PC-3 (cell line): ENCODE measurements at regions not wholly inside any gene's neighbourhood (a gene's known extent, or its start where the extent isn't known, plus 50 kb on each side); places are given as distances from the start of the nearest gene placed in this dataset.

Experiments used
- ATAC-seq: fragments of 200-7000 bp; cut with Tn5 transposase; 2 replicates; pipeline ENCODE4 v1.9.1; 2020; ENCODE audit warnings: mild to moderate bottlenecking, moderate library complexity
- BruUV-seq: library from RNA; stranded (reverse); fragments of 400-500 nt; replicated peaks from 2 replicates; lab custom pipeline; 2021; lab: Mats Ljungman, UMichigan
- CTCF ChIA-PET: fragments of 300-600 bp; sonication (Branson Sonifier 250); formaldehyde crosslinking; loops from one replicate; lab custom pipeline; 2022; ENCODE audit warnings: antibody characterized with exemption; lab: Charles Lee
- POLR2A ChIA-PET: fragments of 300-600 bp; sonication (Branson Sonifier 250); formaldehyde crosslinking; loops from one replicate; lab custom pipeline; 2022; ENCODE audit warnings: antibody characterized with exemption; ENCODE audit not compliant: unreplicated experiment; lab: Charles Lee
- DNase-seq: peaks from one replicate; pipeline ENCODE4 v3.0.0-alpha.2; 2015
- H2AFZ ChIP-seq: fragments of 300-600 bp; sonication (generic); 2 replicates; pipeline ENCODE4 v1.6.0; 2016; ENCODE audit warnings: antibody characterized with exemption, low read length
- H3F3A ChIP-seq: fragments of 300-600 bp; sonication (generic); one replicate; pipeline ENCODE4 v1.6.0; 2017; ENCODE audit warnings: antibody characterized with exemption, low read length, control low read depth, mild to moderate bottlenecking; ENCODE audit not compliant: unreplicated experiment
- H3K27ac ChIP-seq: fragments of 300-600 bp; sonication (generic); 2 replicates; pipeline ENCODE4 v1.5.1; 2016; ENCODE audit warnings: mild to moderate bottlenecking, low read length
- H3K27me3 ChIP-seq: fragments of 300-600 bp; sonication (generic); 2 replicates; pipeline ENCODE4 v1.6.1; 2016; ENCODE audit warnings: low read length, mixed read lengths
- H3K36me3 ChIP-seq: fragments of 300-600 bp; sonication (generic); 2 replicates; pipeline ENCODE4 v1.6.1; 2016; ENCODE audit warnings: low read depth, mixed run types, low read length, mixed read lengths
- H3K4me1 ChIP-seq: fragments of 300-600 bp; sonication (generic); 2 replicates; pipeline ENCODE4 v1.5.1; 2016; ENCODE audit warnings: low read length; ENCODE audit not compliant: insufficient read depth
- H3K4me2 ChIP-seq: fragments of 300-600 bp; sonication (generic); 2 replicates; pipeline ENCODE4 v1.6.0; 2016; ENCODE audit warnings: low read length
- H3K4me3 ChIP-seq: fragments of 300-600 bp; sonication (generic); 2 replicates; pipeline ENCODE4 v1.5.1; 2016; ENCODE audit warnings: mild to moderate bottlenecking, low read length, mixed read lengths
- H3K79me2 ChIP-seq: fragments of 300-600 bp; sonication (generic); 2 replicates; pipeline ENCODE4 v1.6.1; 2017; ENCODE audit warnings: low read length, mixed read lengths
- H3K9ac ChIP-seq: fragments of 300-600 bp; sonication (generic); 2 replicates; pipeline ENCODE4 v1.6.0; 2016; ENCODE audit warnings: mild to moderate bottlenecking, low read length
- H3K9me2 ChIP-seq: fragments of 300-600 bp; sonication (generic); replicated peaks from 2 replicates; pipeline ENCODE4 v1.6.1; 2016; ENCODE audit warnings: mixed run types, low read length, mixed read lengths
- H3K9me3 ChIP-seq: fragments of 300-600 bp; sonication (generic); 2 replicates; pipeline ENCODE4 v1.6.1; 2016; ENCODE audit warnings: low read length, mixed read lengths
- H4K20me1 ChIP-seq: fragments of 300-600 bp; sonication (generic); 2 replicates; pipeline ENCODE4 v1.6.1; 2016; ENCODE audit warnings: low read length, mixed read lengths
- EZH2 ChIP-seq: fragments of 300-600 bp; sonication (generic); IDR thresholded peaks from one replicate; pipeline ENCODE4 v1.6.1; 2017; ENCODE audit warnings: antibody characterized with exemption, mild to moderate bottlenecking, low read length; ENCODE audit not compliant: unreplicated experiment
- EZH2phosphoT487 ChIP-seq: fragments of 300-600 bp; sonication (generic); IDR thresholded peaks from 2 replicates; pipeline ENCODE4 v1.6.1; 2018; ENCODE audit warnings: mild to moderate bottlenecking, antibody characterized with exemption, low read length, borderline replicate concordance
- intact Hi-C: fragments of 100-400 bp; cut with micrococcal nuclease; formaldehyde crosslinking; loops from 2 replicates; pipeline ENCODE4 v1.9.0; 2023
- TF ChIP-seq, protein P1 (sequence below): fragments of 300-600 bp; sonication (generic); conservative IDR thresholded peaks from 2 replicates; pipeline ENCODE4 v1.5.1; 2017; ENCODE audit warnings: antibody characterized with exemption, low read depth, mild to moderate bottlenecking, low read length

GRCh38 chr4:138056541-138056940, 185.6 kb downstream of the SLC7A11 start:
- peak overlapping the region; percentile 36; the same call in 1 of the 2 replicates for H3K9ac ChIP-seq

GRCh38 chr4:138055890-138056289, 186.3 kb downstream of the SLC7A11 start:
- ChIA-PET POLR2A (no interaction called here), CTCF (no interaction called here)
- Histone ChIP-seq H3F3A (no peaks in the 10 kb centered on the region), H3K9me3 (no peaks in the 10 kb centered on the region), H3K27me3 (no peaks in the 10 kb centered on the region), H3K36me3 (no peaks in the 10 kb centered on the region), H2AFZ (peak overlapping the region; percentile 24; the same call in 1 of the 2 replicates), H3K4me2 (peak overlapping the region; percentile 78), H4K20me1 (no peaks in the 10 kb centered on the region), H3K4me3 (peak overlapping the region; percentile 44), H3K9ac (peak overlapping the region; percentile 36), H3K4me1 (peaks cover 38% of the 10 kb centered on the region), H3K27ac (peak overlapping the region; percentile 94), H3K9me2 (no peaks in the 10 kb centered on the region), H3K79me2 (no peaks in the 10 kb centered on the region)
- ATAC-seq (peak; percentile 21), DNase-seq (peak; percentile 69)
- TF ChIP-seq EZH2 (no peak), EZH2phosphoT487 (no peak)
- TF ChIP-seq, protein P1, sequence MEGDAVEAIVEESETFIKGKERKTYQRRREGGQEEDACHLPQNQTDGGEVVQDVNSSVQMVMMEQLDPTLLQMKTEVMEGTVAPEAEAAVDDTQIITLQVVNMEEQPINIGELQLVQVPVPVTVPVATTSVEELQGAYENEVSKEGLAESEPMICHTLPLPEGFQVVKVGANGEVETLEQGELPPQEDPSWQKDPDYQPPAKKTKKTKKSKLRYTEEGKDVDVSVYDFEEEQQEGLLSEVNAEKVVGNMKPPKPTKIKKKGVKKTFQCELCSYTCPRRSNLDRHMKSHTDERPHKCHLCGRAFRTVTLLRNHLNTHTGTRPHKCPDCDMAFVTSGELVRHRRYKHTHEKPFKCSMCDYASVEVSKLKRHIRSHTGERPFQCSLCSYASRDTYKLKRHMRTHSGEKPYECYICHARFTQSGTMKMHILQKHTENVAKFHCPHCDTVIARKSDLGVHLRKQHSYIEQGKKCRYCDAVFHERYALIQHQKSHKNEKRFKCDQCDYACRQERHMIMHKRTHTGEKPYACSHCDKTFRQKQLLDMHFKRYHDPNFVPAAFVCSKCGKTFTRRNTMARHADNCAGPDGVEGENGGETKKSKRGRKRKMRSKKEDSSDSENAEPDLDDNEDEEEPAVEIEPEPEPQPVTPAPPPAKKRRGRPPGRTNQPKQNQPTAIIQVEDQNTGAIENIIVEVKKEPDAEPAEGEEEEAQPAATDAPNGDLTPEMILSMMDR, result no peak
- BruUV-seq, result no TSS peak
- intact Hi-C loops, result no loop called here

More at GRCh38 chr4:138056541-138056940, 185.6 kb downstream of the SLC7A11 start:
- TF ChIP-seq, protein P1, result no peak
- TF ChIP-seq EZH2, result no peak
- TF ChIP-seq EZH2phosphoT487, result no peak
- ATAC-seq (peak; percentile 56), DNase-seq (peak; percentile 75)
- intact Hi-C loops, result no loop called here
- Histone ChIP-seq H2AFZ (no peak overlapping the region), H3K79me2 (no peaks in the 10 kb centered on the region), H3F3A (no peaks in the 10 kb centered on the region), H3K4me2 (peak overlapping the region; percentile 64), H3K4me1 (peaks cover 38% of the 10 kb centered on the region), H3K27ac (peak overlapping the region; percentile 92), H3K9me2 (no peaks in the 10 kb centered on the region), H4K20me1 (no peaks in the 10 kb centered on the region), H3K9me3 (no peaks in the 10 kb centered on the region), H3K36me3 (no peaks in the 10 kb centered on the region), H3K27me3 (no peaks in the 10 kb centered on the region), H3K4me3 (no peak overlapping the region)
- CTCF ChIA-PET, result no interaction called here
- BruUV-seq, result no TSS peak
- POLR2A ChIA-PET, result no interaction called here

GRCh38 chr4:138053641-138054301, 188.4 kb downstream of the SLC7A11 start:
- no TSS peak for BruUV-seq
- no peaks in the 10 kb centered on the region for H4K20me1 ChIP-seq
- H3K27ac ChIP-seq, result peak overlapping the region; percentile 94
- no peak overlapping the region for H2AFZ ChIP-seq
- peak overlapping the region; percentile 86 for H3K4me2 ChIP-seq
- TF ChIP-seq EZH2phosphoT487 (no peak), EZH2 (no peak)
- TF ChIP-seq, protein P1, result no peak
- no peaks in the 10 kb centered on the region for H3K27me3 ChIP-seq
- ChIA-PET POLR2A (no interaction called here), CTCF (no interaction called here)
- peaks cover 41% of the 10 kb centered on the region for H3K4me1 ChIP-seq
- peak; percentile 81 for DNase-seq
- no peaks in the 10 kb centered on the region for H3K36me3 ChIP-seq
- peak; percentile 79 for ATAC-seq
- H3K79me2 ChIP-seq, result no peaks in the 10 kb centered on the region
- no peaks in the 10 kb centered on the region for H3K9me3 ChIP-seq
- H3K9me2 ChIP-seq, result no peaks in the 10 kb centered on the region
- no peaks in the 10 kb centered on the region for H3F3A ChIP-seq
- peak overlapping the region; percentile 56 for H3K9ac ChIP-seq
- H3K4me3 ChIP-seq, result peak overlapping the region; percentile 67
- intact Hi-C loops, result loop anchor here (2.0 kb wide), 1 partner anchor 19 kb away; no protein-coding TSS in a partner anchor
